MM.1S (cell line): ENCODE measurements at regions not wholly inside any gene's neighbourhood (a gene's known extent, or its start where the extent isn't known, plus 50 kb on each side); places are given as distances from the start of the nearest gene placed in this dataset.

ENCODE experiments used
- DNase-seq: peaks from one replicate; pipeline ENCODE4 v3.0.0-alpha.2; 2015
- H2AFZ ChIP-seq: fragments of 300-600 bp; sonication (generic); 2 replicates; pipeline ENCODE4 v1.6.0; 2016; ENCODE audit warnings: antibody characterized with exemption, low read length
- H3F3A ChIP-seq: fragments of 300-600 bp; sonication (generic); 2 replicates; pipeline ENCODE4 v1.6.1; 2016; ENCODE audit warnings: mild to moderate bottlenecking, antibody characterized with exemption, low read length, moderate library complexity, mixed read lengths; ENCODE audit not compliant: insufficient read depth
- H3K27ac ChIP-seq: fragments of 300-600 bp; sonication (generic); 2 replicates; pipeline ENCODE4 v1.5.1; 2016; ENCODE audit warnings: mild to moderate bottlenecking, low read length
- H3K27me3 ChIP-seq: fragments of 300-600 bp; sonication (generic); replicated peaks from 2 replicates; pipeline ENCODE4 v1.6.0; 2016; ENCODE audit warnings: low read length; ENCODE audit not compliant: insufficient read depth
- H3K36me3 ChIP-seq: fragments of 300-600 bp; sonication (generic); replicated peaks from 2 replicates; pipeline ENCODE4 v1.6.1; 2016; ENCODE audit warnings: mild to moderate bottlenecking, low read length, mixed read lengths; ENCODE audit not compliant: insufficient read depth
- H3K4me1 ChIP-seq: fragments of 300-600 bp; sonication (generic); 2 replicates; pipeline ENCODE4 v1.6.1; 2016; ENCODE audit warnings: low read length, mixed read lengths
- H3K4me2 ChIP-seq: fragments of 300-600 bp; sonication (generic); 2 replicates; pipeline ENCODE4 v1.6.0; 2016; ENCODE audit warnings: low read depth, low read length
- H3K4me3 ChIP-seq: fragments of 300-600 bp; sonication (generic); 2 replicates; pipeline ENCODE4 v1.5.1; 2016; ENCODE audit warnings: low read length, mixed read lengths
- H3K79me2 ChIP-seq: fragments of 300-600 bp; sonication (generic); 2 replicates; pipeline ENCODE4 v1.6.1; 2016; ENCODE audit warnings: mixed run types, low read length, mixed read lengths
- H3K9ac ChIP-seq: fragments of 300-600 bp; sonication (generic); 2 replicates; pipeline ENCODE4 v1.6.1; 2016; ENCODE audit warnings: low read length, mixed read lengths
- H3K9me2 ChIP-seq: fragments of 300-600 bp; sonication (generic); replicated peaks from 2 replicates; pipeline ENCODE4 v1.6.1; 2016; ENCODE audit warnings: mild to moderate bottlenecking, low read length, mixed read lengths; ENCODE audit not compliant: insufficient read depth
- H3K9me3 ChIP-seq: fragments of 300-600 bp; sonication (generic); replicated peaks from 2 replicates; pipeline ENCODE4 v1.6.1; 2016; ENCODE audit warnings: mild to moderate bottlenecking, low read length, mixed read lengths; ENCODE audit not compliant: insufficient read depth
- H4K20me1 ChIP-seq: fragments of 300-600 bp; sonication (generic); 2 replicates; pipeline ENCODE4 v1.6.1; 2016; ENCODE audit warnings: mild to moderate bottlenecking, low read length, moderate library complexity, mixed read lengths; ENCODE audit not compliant: insufficient read depth
- CTCF ChIP-seq: fragments of 300-600 bp; sonication (generic); IDR thresholded peaks from 2 replicates; pipeline ENCODE4 v1.5.1; 2016; ENCODE audit warnings: antibody characterized with exemption, low read length, mixed read lengths
- EZH2 ChIP-seq: fragments of 300-600 bp; sonication (generic); optimal IDR thresholded peaks from 2 replicates; pipeline ENCODE3; 2017; ENCODE audit warnings: low read depth, mild to moderate bottlenecking, antibody characterized with exemption, low read length, mixed read lengths
- EZH2phosphoT487 ChIP-seq: fragments of 300-600 bp; sonication (generic); IDR thresholded peaks from 2 replicates; pipeline ENCODE4 v1.6.1; 2018; ENCODE audit warnings: antibody characterized with exemption, low read length

GRCh38 chr4:20580907-20581306 lies 119.4 kb upstream of the PACRGL start:
- no peak for DNase-seq
- H3K9me2 ChIP-seq: no peaks in the 10 kb centered on the region
- TF ChIP-seq EZH2phosphoT487 (no peak), EZH2 (no peak), CTCF (no peak)
- no peaks in the 10 kb centered on the region for H3K9me3 ChIP-seq
- H3K4me3 ChIP-seq: no peak overlapping the region
- no peak overlapping the region for H3K9ac ChIP-seq
- H3K27ac ChIP-seq: no peak overlapping the region
- H3K27me3 ChIP-seq: no peaks in the 10 kb centered on the region
- no peaks in the 10 kb centered on the region for H3K79me2 ChIP-seq
- H3K4me1 ChIP-seq: no peaks in the 10 kb centered on the region
- no peak overlapping the region for H2AFZ ChIP-seq
- no peaks in the 10 kb centered on the region for H4K20me1 ChIP-seq
- no peaks in the 10 kb centered on the region for H3F3A ChIP-seq
- H3K36me3 ChIP-seq: no peaks in the 10 kb centered on the region
- no peak overlapping the region for H3K4me2 ChIP-seq

DNA sequence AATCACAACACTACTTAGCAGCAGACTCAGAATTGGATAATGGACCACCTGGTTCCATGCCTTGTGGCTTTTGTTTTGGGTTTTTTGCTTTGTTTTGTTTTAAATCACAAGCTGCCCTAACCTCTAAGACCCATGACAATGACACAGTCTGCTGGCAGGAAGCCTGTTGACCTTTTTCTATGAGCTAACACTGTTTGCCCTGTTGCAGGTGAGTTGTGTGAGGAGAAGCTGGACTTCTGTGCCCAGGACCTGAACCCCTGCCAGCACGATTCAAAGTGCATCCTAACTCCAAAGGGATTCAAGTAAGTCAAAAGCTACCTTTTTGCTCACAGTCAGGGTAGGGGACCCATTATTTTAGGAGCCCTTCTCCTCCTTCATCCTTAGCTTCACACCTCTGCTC lies 110.8 kb upstream of the PACRGL start:
- Histone ChIP-seq H3K4me1 (no peaks in the 10 kb centered on the region), H3K9me3 (no peaks in the 10 kb centered on the region), H3K27ac (no peak overlapping the region), H3F3A (no peaks in the 10 kb centered on the region), H2AFZ (no peak overlapping the region), H3K79me2 (no peaks in the 10 kb centered on the region), H3K36me3 (no peaks in the 10 kb centered on the region), H3K27me3 (no peaks in the 10 kb centered on the region), H3K9ac (no peak overlapping the region), H4K20me1 (no peaks in the 10 kb centered on the region), H3K4me3 (no peak overlapping the region), H3K4me2 (no peak overlapping the region), H3K9me2 (no peaks in the 10 kb centered on the region)
- TF ChIP-seq EZH2 (no peak), EZH2phosphoT487 (no peak), CTCF (no peak)
- DNase-seq: no peak

- no peaks in the 10 kb centered on the region for H3K9me3 ChIP-seq
- H3K4me3 ChIP-seq: no peak overlapping the region
- H3F3A ChIP-seq: no peaks in the 10 kb centered on the region
- H3K27me3 ChIP-seq: no peaks in the 10 kb centered on the region
- no peak overlapping the region for H3K9ac ChIP-seq
- no peaks in the 10 kb centered on the region for H3K79me2 ChIP-seq
- no peaks in the 10 kb centered on the region for H3K4me1 ChIP-seq
- no peak overlapping the region for H3K4me2 ChIP-seq
- no peaks in the 10 kb centered on the region for H3K9me2 ChIP-seq
- no peak overlapping the region for H2AFZ ChIP-seq
- no peak overlapping the region for H3K27ac ChIP-seq
- DNase-seq: no peak
- no peaks in the 10 kb centered on the region for H3K36me3 ChIP-seq
- H4K20me1 ChIP-seq: no peaks in the 10 kb centered on the region
- TF ChIP-seq EZH2 (no peak), EZH2phosphoT487 (no peak), CTCF (no peak)
Measured at GRCh38 chr4:20590849-20591248, 109.4 kb upstream of the PACRGL start.
